ENCODE measurements at regions not wholly inside any gene's neighbourhood (a gene's known extent, or its start where the extent isn't known, plus 50 kb on each side); places are given as distances from the start of the nearest gene placed in this dataset.

DNA sequence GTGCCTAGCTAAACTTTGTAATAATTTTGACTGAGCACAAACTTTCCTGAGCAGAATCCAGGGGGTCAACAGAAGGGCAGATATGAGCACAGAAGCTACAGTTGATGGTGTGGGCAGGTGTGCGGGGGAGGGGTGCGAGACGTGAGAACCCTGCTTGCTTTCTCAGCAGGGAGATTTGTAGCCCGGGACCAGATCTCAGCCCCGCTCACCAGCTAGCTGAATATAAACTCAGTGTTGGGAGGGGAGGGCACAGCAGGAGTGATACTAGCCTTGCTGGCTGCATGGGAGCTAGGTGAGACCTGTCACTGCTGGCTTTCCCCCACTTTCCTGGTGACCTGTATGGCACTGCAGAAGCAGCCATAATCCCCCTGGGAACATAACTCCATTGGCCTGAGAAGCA is 83.4 kb downstream of the CLDN1 start:
- TF ChIP-seq, protein P1, sequence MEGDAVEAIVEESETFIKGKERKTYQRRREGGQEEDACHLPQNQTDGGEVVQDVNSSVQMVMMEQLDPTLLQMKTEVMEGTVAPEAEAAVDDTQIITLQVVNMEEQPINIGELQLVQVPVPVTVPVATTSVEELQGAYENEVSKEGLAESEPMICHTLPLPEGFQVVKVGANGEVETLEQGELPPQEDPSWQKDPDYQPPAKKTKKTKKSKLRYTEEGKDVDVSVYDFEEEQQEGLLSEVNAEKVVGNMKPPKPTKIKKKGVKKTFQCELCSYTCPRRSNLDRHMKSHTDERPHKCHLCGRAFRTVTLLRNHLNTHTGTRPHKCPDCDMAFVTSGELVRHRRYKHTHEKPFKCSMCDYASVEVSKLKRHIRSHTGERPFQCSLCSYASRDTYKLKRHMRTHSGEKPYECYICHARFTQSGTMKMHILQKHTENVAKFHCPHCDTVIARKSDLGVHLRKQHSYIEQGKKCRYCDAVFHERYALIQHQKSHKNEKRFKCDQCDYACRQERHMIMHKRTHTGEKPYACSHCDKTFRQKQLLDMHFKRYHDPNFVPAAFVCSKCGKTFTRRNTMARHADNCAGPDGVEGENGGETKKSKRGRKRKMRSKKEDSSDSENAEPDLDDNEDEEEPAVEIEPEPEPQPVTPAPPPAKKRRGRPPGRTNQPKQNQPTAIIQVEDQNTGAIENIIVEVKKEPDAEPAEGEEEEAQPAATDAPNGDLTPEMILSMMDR (IDR thresholded peaks at IDR 0.05), result no peak
- no peak for TF ChIP-seq POLR2A (IDR thresholded peaks at IDR 0.05)
